ENCODE measurements at regions not wholly inside any gene's neighbourhood (a gene's known extent, or its start where the extent isn't known, plus 50 kb on each side); places are given as distances from the start of the nearest gene placed in this dataset.

DNA sequence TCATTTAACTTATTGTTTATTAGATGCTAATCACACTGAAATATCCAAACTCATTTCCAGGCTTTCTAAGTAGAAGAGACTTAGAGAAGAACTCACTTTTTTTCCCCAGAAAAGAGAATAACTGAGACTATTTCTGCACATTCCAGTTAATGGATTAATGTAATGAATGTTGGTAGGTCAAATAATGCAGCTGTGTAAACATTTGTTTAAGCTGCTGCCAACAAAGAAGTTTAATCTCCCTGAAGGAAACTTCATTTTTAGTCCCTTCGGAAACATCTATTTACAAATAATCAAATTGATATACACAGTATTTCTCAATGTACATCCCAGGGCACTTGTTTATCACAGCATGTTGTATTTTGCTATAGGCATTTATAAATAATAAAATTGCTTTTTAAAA, 126.9 kb downstream of the KCNS3 start:
- Histone ChIP-seq H3K4me1 (ENCODE audit: control insufficient read depth, insufficient read depth, low read length) (no peaks in the 10 kb centered on the region), H3K36me3 (ENCODE audit: control insufficient read depth in 2 of 2, insufficient read depth in 1 of 2, low read length in 2 of 2) (no peaks in the 10 kb centered on the region), H3K4me3 (ENCODE audit: low read depth, low read length) (no peak overlapping the region), H3K9me3 (ENCODE audit: control insufficient read depth, insufficient read depth, low read depth, low read length) (no peaks in the 10 kb centered on the region), H3K27ac (ENCODE audit: extremely low read depth, low read depth, low read length) (no peak overlapping the region)
- TF ChIP-seq, protein P1, sequence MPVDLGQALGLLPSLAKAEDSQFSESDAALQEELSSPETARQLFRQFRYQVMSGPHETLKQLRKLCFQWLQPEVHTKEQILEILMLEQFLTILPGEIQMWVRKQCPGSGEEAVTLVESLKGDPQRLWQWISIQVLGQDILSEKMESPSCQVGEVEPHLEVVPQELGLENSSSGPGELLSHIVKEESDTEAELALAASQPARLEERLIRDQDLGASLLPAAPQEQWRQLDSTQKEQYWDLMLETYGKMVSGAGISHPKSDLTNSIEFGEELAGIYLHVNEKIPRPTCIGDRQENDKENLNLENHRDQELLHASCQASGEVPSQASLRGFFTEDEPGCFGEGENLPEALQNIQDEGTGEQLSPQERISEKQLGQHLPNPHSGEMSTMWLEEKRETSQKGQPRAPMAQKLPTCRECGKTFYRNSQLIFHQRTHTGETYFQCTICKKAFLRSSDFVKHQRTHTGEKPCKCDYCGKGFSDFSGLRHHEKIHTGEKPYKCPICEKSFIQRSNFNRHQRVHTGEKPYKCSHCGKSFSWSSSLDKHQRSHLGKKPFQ (tag by site-specific recombination; IDR thresholded peaks at IDR 0.05), result no peak
- TF ChIP-seq TRIM28 (IDR thresholded peaks at IDR 0.05; ENCODE audit: borderline replicate concordance, low read length) (no peak), ZNF596 (tag by site-specific recombination; IDR thresholded peaks at IDR 0.05) (no peak), ZNF529 (tag by site-specific recombination; IDR thresholded peaks at IDR 0.05; ENCODE audit: insufficient replicate concordance) (no peak)
- TF ChIP-seq, protein P2, sequence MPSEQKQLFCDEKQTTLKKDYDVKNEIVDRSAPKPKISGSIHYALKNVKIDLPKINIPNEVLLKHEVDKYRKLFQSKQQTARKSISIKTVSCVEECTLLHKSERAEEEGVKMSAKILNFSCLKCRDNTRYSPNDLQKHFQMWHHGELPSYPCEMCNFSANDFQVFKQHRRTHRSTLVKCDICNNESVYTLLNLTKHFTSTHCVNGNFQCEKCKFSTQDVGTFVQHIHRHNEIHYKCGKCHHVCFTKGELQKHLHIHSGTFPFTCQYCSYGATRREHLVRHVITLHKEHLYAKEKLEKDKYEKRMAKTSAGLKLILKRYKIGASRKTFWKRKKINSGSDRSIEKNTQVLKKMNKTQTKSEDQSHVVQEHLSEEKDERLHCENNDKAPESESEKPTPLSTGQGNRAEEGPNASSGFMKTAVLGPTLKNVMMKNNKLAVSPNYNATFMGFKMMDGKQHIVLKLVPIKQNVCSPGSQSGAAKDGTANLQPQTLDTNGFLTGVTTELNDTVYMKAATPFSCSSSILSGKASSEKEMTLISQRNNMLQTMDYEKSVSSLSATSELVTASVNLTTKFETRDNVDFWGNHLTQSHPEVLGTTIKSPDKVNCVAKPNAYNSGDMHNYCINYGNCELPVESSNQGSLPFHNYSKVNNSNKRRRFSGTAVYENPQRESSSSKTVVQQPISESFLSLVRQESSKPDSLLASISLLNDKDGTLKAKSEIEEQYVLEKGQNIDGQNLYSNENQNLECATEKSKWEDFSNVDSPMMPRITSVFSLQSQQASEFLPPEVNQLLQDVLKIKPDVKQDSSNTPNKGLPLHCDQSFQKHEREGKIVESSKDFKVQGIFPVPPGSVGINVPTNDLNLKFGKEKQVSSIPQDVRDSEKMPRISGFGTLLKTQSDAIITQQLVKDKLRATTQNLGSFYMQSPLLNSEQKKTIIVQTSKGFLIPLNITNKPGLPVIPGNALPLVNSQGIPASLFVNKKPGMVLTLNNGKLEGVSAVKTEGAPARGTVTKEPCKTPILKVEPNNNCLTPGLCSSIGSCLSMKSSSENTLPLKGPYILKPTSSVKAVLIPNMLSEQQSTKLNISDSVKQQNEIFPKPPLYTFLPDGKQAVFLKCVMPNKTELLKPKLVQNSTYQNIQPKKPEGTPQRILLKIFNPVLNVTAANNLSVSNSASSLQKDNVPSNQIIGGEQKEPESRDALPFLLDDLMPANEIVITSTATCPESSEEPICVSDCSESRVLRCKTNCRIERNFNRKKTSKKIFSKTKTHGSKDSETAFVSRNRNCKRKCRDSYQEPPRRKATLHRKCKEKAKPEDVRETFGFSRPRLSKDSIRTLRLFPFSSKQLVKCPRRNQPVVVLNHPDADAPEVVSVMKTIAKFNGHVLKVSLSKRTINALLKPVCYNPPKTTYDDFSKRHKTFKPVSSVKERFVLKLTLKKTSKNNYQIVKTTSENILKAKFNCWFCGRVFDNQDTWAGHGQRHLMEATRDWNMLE (tag by site-specific recombination; conservative IDR thresholded peaks at IDR 0.05; ENCODE audit: low read depth), result no peak
- POLR2A ChIA-PET, result no interaction called here
- CTCF ChIA-PET, result no interaction called here

- Histone ChIP-seq H3K4me1 (ENCODE audit: control insufficient read depth, insufficient read depth, low read length) (no peaks in the 10 kb centered on the region), H3K4me3 (ENCODE audit: low read depth, low read length) (no peak overlapping the region), H3K27ac (ENCODE audit: extremely low read depth, low read depth, low read length) (no peak overlapping the region), H3K9me3 (ENCODE audit: control insufficient read depth, insufficient read depth, low read depth, low read length) (no peaks in the 10 kb centered on the region), H3K36me3 (ENCODE audit: control insufficient read depth in 2 of 2, insufficient read depth in 1 of 2, low read length in 2 of 2) (no peaks in the 10 kb centered on the region)
- CTCF ChIA-PET, result no interaction called here
- TF ChIP-seq ZNF266 (tag by site-specific recombination; IDR thresholded peaks at IDR 0.05; ENCODE audit: low read depth) (no peak), KLF16 (tag by site-specific recombination; IDR thresholded peaks at IDR 0.05) (no peak), ZNF473 (tag by site-specific recombination; IDR thresholded peaks at IDR 0.05) (no peak), YY2 (tag by site-specific recombination; IDR thresholded peaks at IDR 0.05) (no peak), ZNF302 (tag by site-specific recombination; IDR thresholded peaks at IDR 0.05; ENCODE audit: low read depth) (no peak), KLF7 (tag by site-specific recombination; IDR thresholded peaks at IDR 0.05; ENCODE audit: borderline replicate concordance) (no peak), ZNF311 (tag by site-specific recombination; IDR thresholded peaks at IDR 0.05; ENCODE audit: borderline replicate concordance) (no peak), ZNF114 (tag by site-specific recombination; IDR thresholded peaks at IDR 0.05) (no peak), MZF1 (tag by site-specific recombination; IDR thresholded peaks at IDR 0.05; ENCODE audit: borderline replicate concordance) (no peak), ZNF223 (tag by site-specific recombination; IDR thresholded peaks at IDR 0.05) (no peak)
- TF ChIP-seq, protein P3, sequence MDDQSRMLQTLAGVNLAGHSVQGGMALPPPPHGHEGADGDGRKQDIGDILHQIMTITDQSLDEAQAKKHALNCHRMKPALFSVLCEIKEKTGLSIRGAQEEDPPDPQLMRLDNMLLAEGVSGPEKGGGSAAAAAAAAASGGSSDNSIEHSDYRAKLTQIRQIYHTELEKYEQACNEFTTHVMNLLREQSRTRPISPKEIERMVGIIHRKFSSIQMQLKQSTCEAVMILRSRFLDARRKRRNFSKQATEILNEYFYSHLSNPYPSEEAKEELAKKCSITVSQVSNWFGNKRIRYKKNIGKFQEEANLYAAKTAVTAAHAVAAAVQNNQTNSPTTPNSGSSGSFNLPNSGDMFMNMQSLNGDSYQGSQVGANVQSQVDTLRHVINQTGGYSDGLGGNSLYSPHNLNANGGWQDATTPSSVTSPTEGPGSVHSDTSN (CRISPR knock-in tag; IDR thresholded peaks at IDR 0.05), result no peak
- TF ChIP-seq, protein P4, sequence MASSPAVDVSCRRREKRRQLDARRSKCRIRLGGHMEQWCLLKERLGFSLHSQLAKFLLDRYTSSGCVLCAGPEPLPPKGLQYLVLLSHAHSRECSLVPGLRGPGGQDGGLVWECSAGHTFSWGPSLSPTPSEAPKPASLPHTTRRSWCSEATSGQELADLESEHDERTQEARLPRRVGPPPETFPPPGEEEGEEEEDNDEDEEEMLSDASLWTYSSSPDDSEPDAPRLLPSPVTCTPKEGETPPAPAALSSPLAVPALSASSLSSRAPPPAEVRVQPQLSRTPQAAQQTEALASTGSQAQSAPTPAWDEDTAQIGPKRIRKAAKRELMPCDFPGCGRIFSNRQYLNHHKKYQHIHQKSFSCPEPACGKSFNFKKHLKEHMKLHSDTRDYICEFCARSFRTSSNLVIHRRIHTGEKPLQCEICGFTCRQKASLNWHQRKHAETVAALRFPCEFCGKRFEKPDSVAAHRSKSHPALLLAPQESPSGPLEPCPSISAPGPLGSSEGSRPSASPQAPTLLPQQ (tag by site-specific recombination; IDR thresholded peaks at IDR 0.05), result no peak
- POLR2A ChIA-PET, result no interaction called here
Observed at GRCh38 chr2:18001671-18002070, 123.2 kb downstream of the KCNS3 start.

All from HEK293 (cell line).